KMS-11 (cell line): ENCODE measurements at regions not wholly inside any gene's neighbourhood (a gene's known extent, or its start where the extent isn't known, plus 50 kb on each side); places are given as distances from the start of the nearest gene placed in this dataset.

Experiments
- H2AFZ ChIP-seq: fragments of 200-600 bp; sonication (generic); 2 replicates; pipeline ENCODE4 v1.6.1; 2016; ENCODE audit warnings: antibody characterized with exemption, mixed run types, low read depth
- H3K27ac ChIP-seq: fragments of 200-600 bp; sonication (generic); 2 replicates; pipeline ENCODE4 v1.6.1; 2016; ENCODE audit warnings: mild to moderate bottlenecking, mixed run types
- H3K27me3 ChIP-seq: fragments of 200-600 bp; sonication (generic); 2 replicates; pipeline ENCODE4 v1.6.1; 2017; ENCODE audit warnings: mild to moderate bottlenecking, low read depth, mixed run types, moderate library complexity; ENCODE audit not compliant: insufficient read depth
- H3K36me3 ChIP-seq: fragments of 200-600 bp; sonication (generic); 2 replicates; pipeline ENCODE4 v1.6.1; 2017; ENCODE audit warnings: mild to moderate bottlenecking, mixed run types; ENCODE audit not compliant: insufficient read depth
- H3K4me1 ChIP-seq: fragments of 200-600 bp; sonication (generic); 2 replicates; pipeline ENCODE4 v1.6.1; 2016; ENCODE audit warnings: mild to moderate bottlenecking, low read depth, mixed run types; ENCODE audit not compliant: poor library complexity, severe bottlenecking
- H3K4me2 ChIP-seq: fragments of 200-600 bp; sonication (generic); 2 replicates; pipeline ENCODE4 v1.7.0; 2016; ENCODE audit warnings: mild to moderate bottlenecking, mixed run types
- H3K4me3 ChIP-seq: fragments of 200-600 bp; sonication (generic); IDR thresholded peaks from 2 replicates; pipeline ENCODE4 v1.6.1; 2017; ENCODE audit warnings: low read depth, low read length, mixed read lengths; ENCODE audit not compliant: insufficient read depth
- H3K79me2 ChIP-seq: fragments of 200-600 bp; sonication (generic); 2 replicates; pipeline ENCODE4 v1.6.1; 2016; ENCODE audit warnings: low read depth, mixed run types; ENCODE audit not compliant: insufficient read depth
- H3K9ac ChIP-seq: fragments of 200-600 bp; sonication (generic); 2 replicates; pipeline ENCODE4 v1.6.1; 2016; ENCODE audit warnings: mild to moderate bottlenecking, mixed run types
- H4K20me1 ChIP-seq: fragments of 200-600 bp; sonication (generic); 2 replicates; pipeline ENCODE4 v1.6.1; 2016; ENCODE audit warnings: mild to moderate bottlenecking, mixed run types; ENCODE audit not compliant: insufficient read depth
- CTCF ChIP-seq: fragments of 200-600 bp; sonication (generic); conservative IDR thresholded peaks from 2 replicates; pipeline ENCODE4 v1.6.1; 2017; ENCODE audit warnings: low read depth, mild to moderate bottlenecking, antibody characterized with exemption, low read length, moderate library complexity, mixed read lengths

GRCh38 chr1:103373991-103374390 lies 151.5 kb upstream of the RNPC3 start:
- Histone ChIP-seq H3K4me2 (no peak overlapping the region), H3K9ac (no peak overlapping the region), H3K27me3 (no peaks in the 10 kb centered on the region), H3K36me3 (no peaks in the 10 kb centered on the region), H3K4me1 (no peaks in the 10 kb centered on the region), H2AFZ (no peak overlapping the region), H3K4me3 (no peak overlapping the region), H3K79me2 (no peaks in the 10 kb centered on the region), H4K20me1 (no peaks in the 10 kb centered on the region), H3K27ac (no peak overlapping the region)
- no peak for TF ChIP-seq CTCF

GRCh38 chr1:103372866-103373265 lies 152.6 kb upstream of the RNPC3 start:
- H3K36me3 ChIP-seq, result no peaks in the 10 kb centered on the region
- no peak for TF ChIP-seq CTCF
- no peak overlapping the region for H2AFZ ChIP-seq
- H3K4me2 ChIP-seq, result no peak overlapping the region
- no peak overlapping the region for H3K9ac ChIP-seq
- no peak overlapping the region for H3K4me3 ChIP-seq
- H3K79me2 ChIP-seq, result no peaks in the 10 kb centered on the region
- no peak overlapping the region for H3K27ac ChIP-seq
- no peaks in the 10 kb centered on the region for H3K4me1 ChIP-seq
- no peaks in the 10 kb centered on the region for H3K27me3 ChIP-seq
- no peaks in the 10 kb centered on the region for H4K20me1 ChIP-seq

- Histone ChIP-seq H3K27me3 (no peaks in the 10 kb centered on the region), H3K9ac (no peak overlapping the region), H3K36me3 (no peaks in the 10 kb centered on the region), H3K79me2 (no peaks in the 10 kb centered on the region), H3K4me2 (no peak overlapping the region), H3K4me1 (no peaks in the 10 kb centered on the region), H3K27ac (no peak overlapping the region), H4K20me1 (no peaks in the 10 kb centered on the region), H2AFZ (no peak overlapping the region), H3K4me3 (no peak overlapping the region)
- no peak for TF ChIP-seq CTCF
These were observed 154.3 kb upstream of the RNPC3 start for GRCh38 chr1:103371234-103371633.

GRCh38 chr1:103367186-103367585 lies 158.3 kb upstream of the RNPC3 start:
- Histone ChIP-seq H4K20me1 (no peaks in the 10 kb centered on the region), H3K27me3 (no peaks in the 10 kb centered on the region), H3K9ac (no peak overlapping the region), H3K4me1 (no peaks in the 10 kb centered on the region), H3K4me3 (no peak overlapping the region), H3K36me3 (no peaks in the 10 kb centered on the region), H3K4me2 (no peak overlapping the region), H2AFZ (no peak overlapping the region), H3K27ac (no peak overlapping the region), H3K79me2 (no peaks in the 10 kb centered on the region)
- TF ChIP-seq CTCF, result no peak
